22Rv1 (cell line): ENCODE measurements at regions not wholly inside any gene's neighbourhood (a gene's known extent, or its start where the extent isn't known, plus 50 kb on each side); places are given as distances from the start of the nearest gene placed in this dataset.

Source experiments
- ZFX ChIP-seq: fragments of 450-650 bp; IDR thresholded peaks from 2 replicates; pipeline ENCODE4 v1.6.1; 2017; ENCODE audit warnings: antibody characterized with exemption, borderline replicate concordance
- TF ChIP-seq, protein P1 (sequence below): fragments of 450-650 bp; IDR thresholded peaks from 2 replicates; pipeline ENCODE4 v1.5.1; 2017; ENCODE audit warnings: mild to moderate bottlenecking

DNA sequence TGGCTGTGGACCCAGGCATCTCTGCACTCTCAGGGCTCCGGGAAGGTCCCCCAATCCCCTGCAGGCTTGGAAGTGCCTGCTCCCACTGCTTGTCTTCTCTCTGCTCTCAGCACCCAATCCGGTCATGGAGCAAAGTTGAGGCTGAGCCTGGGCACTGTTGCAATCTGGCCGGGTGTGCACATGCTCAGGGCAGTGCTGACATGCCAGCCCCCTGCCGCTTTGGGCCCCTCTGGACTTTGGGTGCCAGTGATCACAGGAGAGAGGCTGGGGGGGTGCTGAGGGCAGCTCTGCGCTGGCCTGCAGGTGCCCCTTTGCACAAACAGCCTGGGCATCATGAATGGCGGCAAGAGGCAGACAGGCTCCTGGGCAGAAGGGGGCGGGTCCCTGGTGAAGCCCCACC lies 85.4 kb upstream of the OSBPL8 start:
- TF ChIP-seq, protein P1, sequence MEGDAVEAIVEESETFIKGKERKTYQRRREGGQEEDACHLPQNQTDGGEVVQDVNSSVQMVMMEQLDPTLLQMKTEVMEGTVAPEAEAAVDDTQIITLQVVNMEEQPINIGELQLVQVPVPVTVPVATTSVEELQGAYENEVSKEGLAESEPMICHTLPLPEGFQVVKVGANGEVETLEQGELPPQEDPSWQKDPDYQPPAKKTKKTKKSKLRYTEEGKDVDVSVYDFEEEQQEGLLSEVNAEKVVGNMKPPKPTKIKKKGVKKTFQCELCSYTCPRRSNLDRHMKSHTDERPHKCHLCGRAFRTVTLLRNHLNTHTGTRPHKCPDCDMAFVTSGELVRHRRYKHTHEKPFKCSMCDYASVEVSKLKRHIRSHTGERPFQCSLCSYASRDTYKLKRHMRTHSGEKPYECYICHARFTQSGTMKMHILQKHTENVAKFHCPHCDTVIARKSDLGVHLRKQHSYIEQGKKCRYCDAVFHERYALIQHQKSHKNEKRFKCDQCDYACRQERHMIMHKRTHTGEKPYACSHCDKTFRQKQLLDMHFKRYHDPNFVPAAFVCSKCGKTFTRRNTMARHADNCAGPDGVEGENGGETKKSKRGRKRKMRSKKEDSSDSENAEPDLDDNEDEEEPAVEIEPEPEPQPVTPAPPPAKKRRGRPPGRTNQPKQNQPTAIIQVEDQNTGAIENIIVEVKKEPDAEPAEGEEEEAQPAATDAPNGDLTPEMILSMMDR: no peak
- no peak for TF ChIP-seq ZFX
